Prostate gland (tissue), 2 donors: ENCODE measurements at regions not wholly inside any gene's neighbourhood (a gene's known extent, or its start where the extent isn't known, plus 50 kb on each side); places are given as distances from the start of the nearest gene placed in this dataset.

ENCODE experiments used
- POLR2AphosphoS5 ChIP-seq: sonication (generic); formaldehyde crosslinking; IDR thresholded peaks from one replicate; pipeline ENCODE4 v1.6.1; 2017; ENCODE audit warnings: antibody characterized with exemption
- TF ChIP-seq, protein P1 (sequence below), 4 experiments: fragments of 200-600 bp in 2 of 4; fragments of 450-650 bp in 2 of 4; sonication (generic) in 2 of 4; IDR thresholded peaks; 1 replicate in 3 of 4; 2 replicates in 1 of 4; pipeline ENCODE4 v1.5.1; 2016 to 2019; ENCODE audit warnings: antibody characterized with exemption in 4 of 4, mild to moderate bottlenecking in 2 of 4, moderate library complexity in 2 of 4

DNA sequence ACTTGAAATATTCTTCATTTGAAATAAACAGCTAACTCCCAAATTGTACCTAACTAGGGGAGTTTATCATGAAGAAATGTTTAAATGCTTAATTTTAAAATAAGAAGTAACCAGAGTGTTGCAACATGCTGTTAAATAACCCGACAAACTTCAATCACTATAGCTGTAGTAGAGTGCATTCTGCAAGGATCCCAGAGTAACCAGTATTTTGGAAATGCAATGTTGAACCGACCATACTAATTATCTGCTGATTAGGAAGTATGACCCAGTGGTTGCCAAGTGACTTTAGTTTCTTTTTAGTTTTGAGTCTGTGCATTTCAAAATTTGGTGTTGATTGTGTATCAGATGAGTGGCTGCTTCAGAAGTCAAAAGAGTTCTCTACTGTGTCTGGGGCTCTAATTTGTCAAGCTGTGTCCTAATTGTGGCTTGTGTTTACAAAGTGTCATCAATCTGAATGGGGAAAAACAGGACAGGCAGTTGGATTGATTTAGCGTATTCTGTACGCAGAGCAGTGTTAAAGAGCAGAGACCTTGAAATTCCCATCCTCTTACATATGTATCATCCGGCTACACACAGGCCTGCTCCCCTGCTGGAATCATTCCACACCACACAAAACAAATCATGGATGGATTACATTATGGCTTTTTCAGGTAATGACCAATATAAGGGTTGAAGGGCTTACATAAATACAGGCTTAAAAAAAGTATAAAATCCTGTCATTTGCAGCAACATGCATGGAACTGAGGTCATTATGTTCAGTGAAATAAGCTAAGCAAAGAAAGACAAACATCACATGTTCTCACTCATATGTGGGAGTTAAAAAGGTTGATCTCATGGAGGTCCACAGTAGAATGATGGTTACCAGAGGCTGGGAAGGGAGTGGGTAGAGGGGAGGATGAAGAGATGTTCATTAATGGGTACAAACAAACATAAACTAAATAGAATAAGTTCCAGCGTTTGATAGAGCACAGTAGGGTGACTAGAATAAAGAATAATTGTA lies 351.5 kb downstream of the KLF12 start:
- TF ChIP-seq, protein P1, sequence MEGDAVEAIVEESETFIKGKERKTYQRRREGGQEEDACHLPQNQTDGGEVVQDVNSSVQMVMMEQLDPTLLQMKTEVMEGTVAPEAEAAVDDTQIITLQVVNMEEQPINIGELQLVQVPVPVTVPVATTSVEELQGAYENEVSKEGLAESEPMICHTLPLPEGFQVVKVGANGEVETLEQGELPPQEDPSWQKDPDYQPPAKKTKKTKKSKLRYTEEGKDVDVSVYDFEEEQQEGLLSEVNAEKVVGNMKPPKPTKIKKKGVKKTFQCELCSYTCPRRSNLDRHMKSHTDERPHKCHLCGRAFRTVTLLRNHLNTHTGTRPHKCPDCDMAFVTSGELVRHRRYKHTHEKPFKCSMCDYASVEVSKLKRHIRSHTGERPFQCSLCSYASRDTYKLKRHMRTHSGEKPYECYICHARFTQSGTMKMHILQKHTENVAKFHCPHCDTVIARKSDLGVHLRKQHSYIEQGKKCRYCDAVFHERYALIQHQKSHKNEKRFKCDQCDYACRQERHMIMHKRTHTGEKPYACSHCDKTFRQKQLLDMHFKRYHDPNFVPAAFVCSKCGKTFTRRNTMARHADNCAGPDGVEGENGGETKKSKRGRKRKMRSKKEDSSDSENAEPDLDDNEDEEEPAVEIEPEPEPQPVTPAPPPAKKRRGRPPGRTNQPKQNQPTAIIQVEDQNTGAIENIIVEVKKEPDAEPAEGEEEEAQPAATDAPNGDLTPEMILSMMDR (IDR thresholded peaks at IDR 0.05) = no peak
- TF ChIP-seq POLR2AphosphoS5 = no peak
